Activated CD8-positive, alpha-beta memory T cell treated with anti-CD3 and anti-CD28 coated beads, Interleukin-2, amount 50 U/mL, for 4 hours (primary cell): ENCODE measurements at regions not wholly inside any gene's neighbourhood (a gene's known extent, or its start where the extent isn't known, plus 50 kb on each side); places are given as distances from the start of the nearest gene placed in this dataset.
"Not testable (repeated sequence)": the region's sequence is repeated elsewhere in the genome, so short reads cannot be mapped to it uniquely, and the experiment has no call there.

Experiments
- DNase-seq: peaks from one replicate; pipeline ENCODE4 v3.0.0-alpha.2; 2020

DNA sequence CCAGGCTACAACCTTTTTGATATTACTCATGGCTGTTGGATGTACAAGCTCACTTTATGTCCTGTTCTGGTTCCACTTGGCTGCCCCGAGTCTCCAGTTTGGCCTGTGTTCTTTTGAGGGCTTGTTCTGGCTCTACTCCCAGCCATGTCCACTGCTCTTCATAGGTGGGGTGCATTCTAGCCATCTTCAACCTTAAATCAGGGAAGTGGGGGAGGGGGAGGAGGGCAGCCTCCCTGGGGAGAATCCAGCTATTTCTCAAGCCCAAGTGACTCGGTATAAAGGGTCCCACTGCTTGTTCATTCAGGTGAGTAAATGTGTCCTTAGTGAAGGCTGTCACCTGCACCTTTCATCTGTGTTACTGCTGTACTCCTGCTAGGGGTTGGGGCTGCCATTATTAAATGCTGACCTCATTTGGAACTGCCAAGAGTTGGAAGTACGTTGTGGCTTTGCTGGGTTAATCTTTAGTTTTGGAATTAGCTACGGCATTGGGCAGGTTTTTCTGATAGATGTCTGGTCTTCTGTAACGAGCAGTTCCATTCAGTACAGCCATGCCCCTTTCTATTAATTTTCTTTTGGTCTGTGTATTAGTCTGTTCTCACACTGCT, 255.8 kb downstream of the GOLGA6L6 start:
- not testable (repeated sequence) for DNase-seq

DNA sequence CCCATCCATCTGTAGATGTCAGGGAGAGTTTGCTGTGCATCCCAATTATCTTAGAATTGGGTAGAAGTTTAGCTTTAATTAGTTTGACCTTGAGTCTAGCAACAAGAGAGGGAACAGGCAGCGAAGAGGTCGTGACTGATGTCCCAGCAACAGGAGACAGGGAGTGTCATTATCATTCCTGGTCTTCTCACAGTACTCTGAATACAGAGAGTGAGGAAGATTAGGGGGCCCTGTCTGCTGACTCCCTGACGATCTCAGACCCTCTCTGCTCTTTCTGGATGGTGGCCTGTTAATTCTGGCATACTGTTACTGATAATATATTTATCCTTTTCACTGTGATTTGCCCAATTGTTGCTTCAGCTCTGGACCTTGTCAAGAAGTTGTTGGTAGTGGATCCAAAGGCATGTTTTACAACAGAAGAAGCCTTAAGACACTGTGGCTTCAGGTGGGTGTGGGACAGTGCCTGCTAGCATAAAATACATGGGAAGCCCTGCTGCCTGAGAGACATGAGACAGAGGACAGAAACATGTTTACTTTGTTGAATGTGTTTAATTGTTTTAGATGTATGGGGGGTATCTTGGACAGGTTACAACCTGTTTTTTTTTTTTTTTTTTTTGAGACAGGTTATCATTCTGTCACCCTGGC, 256.6 kb downstream of the GOLGA6L6 start:
- not testable (repeated sequence) for DNase-seq

- DNase-seq: not testable (repeated sequence)
Observed at GRCh38 chr15:20283651-20284050, 257.9 kb downstream of the GOLGA6L6 start.

DNA sequence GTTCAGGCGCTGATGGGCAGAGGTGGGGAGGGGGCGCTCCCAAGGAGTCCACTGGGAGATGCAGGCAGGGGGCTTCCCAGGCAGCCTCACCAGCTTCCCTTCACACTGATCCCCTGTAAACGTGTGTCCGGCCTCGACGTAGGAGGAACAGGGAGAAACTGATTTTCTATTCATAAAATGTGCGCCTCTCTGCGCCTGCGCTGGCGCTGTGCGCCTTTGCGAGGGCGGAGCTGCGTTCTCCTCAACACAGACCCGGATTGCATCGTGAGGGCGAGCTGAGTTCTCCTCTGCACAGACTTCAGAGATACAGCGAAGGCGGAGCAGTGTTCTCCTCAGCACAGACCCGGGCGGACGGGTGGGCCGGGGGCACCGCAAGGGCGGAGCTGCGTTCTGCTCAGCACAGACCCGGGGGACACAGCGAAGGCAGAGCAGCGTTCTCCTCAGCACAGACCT, 259.1 kb downstream of the GOLGA6L6 start:
- not testable (repeated sequence) for DNase-seq

- DNase-seq: not testable (repeated sequence)
Observed at GRCh38 chr15:20281567-20282275, 259.9 kb downstream of the GOLGA6L6 start.

- no peak for DNase-seq
Observed at GRCh38 chr15:20280933-20281463, 260.6 kb downstream of the GOLGA6L6 start.

DNA sequence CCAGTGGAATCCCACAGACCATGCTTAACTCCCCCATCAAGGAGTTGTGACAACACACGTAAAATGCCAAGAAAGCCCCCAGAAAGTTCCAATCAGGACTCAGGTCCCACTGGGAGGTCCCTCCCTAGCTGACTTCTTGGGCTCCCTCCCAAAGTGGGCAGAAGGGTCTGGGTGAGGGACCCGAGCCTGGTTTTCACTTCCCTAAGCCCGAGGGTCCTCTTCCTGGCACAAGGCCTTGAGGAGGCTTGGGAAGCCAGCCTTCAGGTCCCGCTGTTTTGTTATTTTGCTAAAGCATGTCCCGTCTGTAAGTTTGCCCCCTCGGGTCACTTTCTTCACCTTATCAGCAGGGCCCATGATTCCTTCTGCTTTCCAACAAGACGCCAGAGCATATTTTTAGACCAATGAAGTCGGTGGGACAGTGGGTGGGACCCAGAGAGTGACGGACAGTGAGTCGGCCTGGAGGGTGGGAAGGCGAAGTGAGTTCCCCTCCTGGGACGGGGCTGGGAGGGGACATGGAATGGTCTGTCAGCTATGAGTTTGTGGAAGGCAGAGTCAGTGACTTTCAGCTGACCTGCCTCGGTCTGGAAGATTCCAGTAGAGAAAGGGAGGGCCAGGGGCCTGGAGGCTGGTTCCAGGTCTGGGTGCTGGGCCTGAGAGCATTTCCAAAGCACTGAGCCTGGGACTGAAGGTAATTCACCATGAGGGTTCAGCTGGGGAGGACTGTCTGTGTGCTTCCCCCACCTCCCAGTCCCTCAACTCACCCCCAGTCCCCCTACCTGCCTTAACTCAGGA, 261.3 kb downstream of the GOLGA6L6 start:
- not testable (repeated sequence) for DNase-seq

- not testable (repeated sequence) for DNase-seq
Observed at GRCh38 chr15:20279056-20279455, 262.5 kb downstream of the GOLGA6L6 start.

- DNase-seq: not testable (repeated sequence)
Observed at GRCh38 chr15:20278376-20278775, 263.2 kb downstream of the GOLGA6L6 start.

DNA sequence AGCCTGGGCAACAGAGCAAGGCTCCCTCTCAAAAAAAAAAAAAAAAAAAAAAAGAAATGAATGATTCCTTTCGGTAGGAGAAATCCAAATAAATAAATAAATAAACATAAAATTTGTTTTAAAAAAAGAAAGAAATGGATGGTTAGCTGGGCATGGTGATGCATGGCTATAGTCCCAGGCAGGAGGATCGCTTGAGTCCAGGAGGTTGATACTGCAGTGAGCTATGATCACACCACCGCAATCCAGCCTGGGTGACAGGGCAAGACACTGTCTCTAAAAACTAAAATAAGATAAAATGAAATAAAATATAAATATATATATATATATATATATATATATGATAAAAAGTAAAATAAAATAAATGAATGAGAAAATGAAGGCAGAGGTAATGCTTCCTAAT, 264.1 kb downstream of the GOLGA6L6 start:
- DNase-seq: not testable (repeated sequence)

DNA sequence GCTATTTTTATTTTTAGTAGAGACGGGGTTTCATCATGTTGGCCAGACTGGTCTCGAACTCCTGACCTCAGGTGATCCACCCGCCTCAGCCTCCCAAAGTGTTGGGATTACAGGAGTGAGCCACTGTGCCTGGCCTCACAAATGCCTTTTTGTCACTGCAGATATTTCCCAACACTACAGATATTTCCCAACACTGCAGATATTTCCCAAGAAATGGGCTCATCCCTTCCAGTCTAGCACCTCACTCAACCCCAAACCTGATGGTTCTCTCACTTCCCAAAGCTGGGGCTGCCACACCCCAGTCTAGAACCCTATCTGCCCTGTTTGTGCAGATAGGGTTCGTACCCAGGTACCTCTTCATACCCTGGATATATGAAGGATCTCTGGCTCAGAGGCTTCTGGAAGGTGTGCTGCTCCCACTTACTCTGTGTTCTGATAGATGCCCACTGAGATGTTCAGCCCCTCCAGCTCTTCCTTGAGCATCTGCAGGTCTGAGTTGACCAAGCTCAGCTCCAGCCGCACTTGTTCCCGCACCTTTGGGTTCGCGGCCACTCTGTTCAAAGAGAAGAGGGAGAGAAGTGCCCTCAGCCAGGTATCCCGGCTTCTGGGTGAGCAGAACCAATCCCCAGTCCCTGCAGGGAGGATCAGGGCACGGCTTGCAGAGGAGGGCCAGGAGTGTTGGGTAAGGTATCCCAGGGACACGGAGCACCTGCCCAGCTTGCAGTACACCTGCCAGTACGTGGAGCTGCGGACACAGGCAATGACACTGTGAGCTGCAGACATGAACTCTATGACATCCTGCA, 265.1 kb downstream of the GOLGA6L6 start:
- not testable (repeated sequence) for DNase-seq

- DNase-seq: not testable (repeated sequence)
Observed at GRCh38 chr15:20275373-20275967, 266.1 kb downstream of the GOLGA6L6 start.

DNA sequence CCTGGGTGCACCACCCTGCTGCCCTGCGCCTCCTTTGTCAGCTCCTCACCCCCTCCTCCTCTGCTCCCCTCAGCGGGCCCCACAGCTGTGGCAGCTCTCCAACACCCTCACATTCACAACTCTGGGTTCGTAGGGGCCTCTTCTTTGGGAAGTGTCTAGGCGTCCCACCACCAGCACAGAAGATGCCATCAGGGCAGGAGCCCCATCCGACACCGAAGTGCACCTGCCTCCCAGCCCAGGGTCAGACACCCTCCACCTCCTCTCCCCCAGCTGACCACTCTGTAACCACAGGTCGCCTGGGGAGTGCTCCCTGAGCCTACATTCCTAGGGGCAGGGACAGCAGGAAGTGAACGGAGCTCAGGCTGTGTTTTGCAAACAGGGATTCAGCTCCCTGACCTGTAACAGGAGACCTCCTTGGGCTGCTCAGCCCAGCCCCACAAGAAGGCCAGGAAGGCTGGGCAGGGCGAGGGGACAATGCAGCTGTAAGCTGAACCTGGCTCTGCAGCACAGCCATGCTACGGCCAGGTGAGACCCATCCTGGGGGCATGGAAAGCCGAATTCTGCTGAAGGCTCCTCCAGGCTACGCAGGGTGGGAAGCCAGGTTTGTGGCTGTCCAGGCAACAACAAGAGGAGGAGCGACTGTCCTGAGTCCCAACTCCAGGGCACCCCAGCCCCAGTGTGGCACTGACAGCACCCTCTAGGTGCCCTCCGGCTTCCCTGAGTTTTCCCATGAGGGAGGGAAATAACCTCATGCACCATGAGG, 269.0 kb downstream of the GOLGA6L6 start:
- DNase-seq: no peak

- DNase-seq: no peak
Observed at GRCh38 chr15:20271647-20272046, 270.0 kb downstream of the GOLGA6L6 start.

DNA sequence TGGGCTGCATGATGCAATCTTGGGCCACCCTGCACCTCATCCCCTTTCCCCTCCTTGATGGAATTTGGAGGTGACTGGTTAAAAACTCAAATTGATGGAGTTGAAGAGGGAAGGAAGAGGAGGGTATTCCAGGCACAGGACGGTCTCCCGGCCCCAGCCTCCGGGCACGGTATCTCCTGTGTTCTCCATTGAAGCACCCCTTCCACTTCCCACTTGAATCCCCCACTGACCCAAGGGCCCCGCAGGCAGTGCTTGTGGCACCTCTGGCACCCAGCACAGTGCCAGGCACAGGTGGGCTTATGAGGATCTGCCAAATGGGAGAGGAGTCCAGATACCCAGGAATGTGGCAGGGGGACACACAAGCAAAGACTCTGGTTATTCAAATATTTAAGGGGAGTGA, 271.6 kb downstream of the GOLGA6L6 start:
- DNase-seq: not testable (repeated sequence)

DNA sequence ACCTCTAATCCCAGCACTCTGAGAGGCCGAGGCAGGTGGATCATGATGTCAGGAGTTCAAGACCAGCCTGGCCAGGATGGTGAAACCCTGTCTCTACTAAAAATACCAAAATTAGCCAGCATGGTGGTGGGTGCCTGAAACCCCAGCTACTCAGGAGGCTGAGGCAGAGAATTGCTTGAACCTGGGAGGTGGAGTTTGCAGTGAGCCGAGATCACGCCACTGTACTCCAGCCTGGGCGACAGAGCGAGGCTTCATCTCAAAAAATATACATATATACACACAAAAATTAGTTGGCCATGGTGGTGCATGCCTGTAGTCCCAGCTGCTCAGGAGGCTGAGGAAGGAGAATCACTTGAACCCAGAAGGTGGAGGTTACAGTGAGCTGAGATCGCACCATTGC, 273.6 kb downstream of the GOLGA6L6 start:
- DNase-seq: not testable (repeated sequence)

- not testable (repeated sequence) for DNase-seq
Observed at GRCh38 chr15:20267051-20267730, 274.4 kb downstream of the GOLGA6L6 start.

DNA sequence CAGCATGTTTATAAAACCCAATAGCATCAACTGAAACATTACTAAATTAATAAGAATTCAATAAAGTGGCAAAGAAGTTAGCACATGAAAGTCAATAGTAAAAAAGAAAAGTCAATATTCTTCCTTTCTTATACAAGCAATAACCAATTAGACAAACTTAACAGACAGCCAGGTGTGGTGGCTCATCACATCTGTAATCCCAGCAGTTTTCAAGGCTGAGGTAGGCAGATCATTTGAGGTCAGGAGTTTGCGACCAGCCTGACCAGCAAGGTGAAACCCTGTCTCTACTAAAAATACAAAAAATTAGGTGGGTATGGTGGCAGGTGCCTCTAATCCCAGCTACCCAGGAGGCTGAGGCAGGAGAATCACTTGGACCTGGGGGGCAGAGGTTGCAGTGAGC, 275.9 kb downstream of the GOLGA6L6 start:
- not testable (repeated sequence) for DNase-seq

GRCh38 chr15:20261321-20262280, 280.0 kb downstream of the GOLGA6L6 start:
- not testable (repeated sequence) for DNase-seq
